ENCODE measurements at regions not wholly inside any gene's neighbourhood (a gene's known extent, or its start where the extent isn't known, plus 50 kb on each side); places are given as distances from the start of the nearest gene placed in this dataset.
A peak's percentile ranks its signal among the peaks of the same experiment; 100 is the strongest.

GRCh38 chr10:130416334-130417150 is 280.4 kb downstream of the GLRX3 start:
- Histone ChIP-seq H2BK12ac (ENCODE audit: insufficient read length, low read depth, low read length) (no peak overlapping the region), H4K8ac (replicated peaks; ENCODE audit: insufficient read length, low read depth, low read length) (no peak overlapping the region), H3T11ph (ENCODE audit: low read length) (no peak overlapping the region), H3K79me1 (ENCODE audit: insufficient read depth, low read depth, low read length, poor library complexity, severe bottlenecking) (no peaks in the 10 kb centered on the region), H2AK5ac (ENCODE audit: insufficient read length, low read length) (no peak overlapping the region), H3K79me2 (ENCODE audit: insufficient read depth, low read length) (no peaks in the 10 kb centered on the region), H2BK120ac (ENCODE audit: low read depth, low read length, poor library complexity, severe bottlenecking) (no peak overlapping the region), H2BK20ac (ENCODE audit: low read depth, low read length, poor library complexity, severe bottlenecking) (no peak overlapping the region), H3K27ac (ENCODE audit: insufficient read length, low read depth, low read length) (no peak overlapping the region), H2BK15ac (ENCODE audit: low read depth, low read length) (no peak overlapping the region), H3K4me2 (ENCODE audit: insufficient read depth, insufficient read length, low read length) (no peak overlapping the region), H3K23ac (ENCODE audit: insufficient read length, low read depth, low read length) (no peak overlapping the region), H3K23me2 (ENCODE audit: insufficient read length, low read depth, low read length, poor library complexity, severe bottlenecking) (no peaks in the 10 kb centered on the region), H3K14ac (ENCODE audit: insufficient read depth, low read length) (no peak overlapping the region), H4K20me1 (ENCODE audit: control insufficient read depth, insufficient read depth, insufficient read length) (no peaks in the 10 kb centered on the region), H2AFZ (ENCODE audit: low read length) (no peak overlapping the region), H3K27me3 (ENCODE audit: insufficient read depth, low read length) (no peaks in the 10 kb centered on the region), H3K9me3 (ENCODE audit: control insufficient read depth, low read depth, low read length) (no peaks in the 10 kb centered on the region), H3K18ac (ENCODE audit: insufficient read length, low read depth, low read length) (peak overlapping the region; percentile 14), H3K9ac (ENCODE audit: extremely low read depth, insufficient read length, low read length) (no peak overlapping the region), H4K91ac (ENCODE audit: insufficient read length, low read depth, low read length) (no peak overlapping the region), H3K56ac (ENCODE audit: insufficient read length, low read depth, low read length) (no peak overlapping the region), H4K5ac (ENCODE audit: insufficient read length, low read depth, low read length) (no peak overlapping the region), H3K4me1 (ENCODE audit: insufficient read depth, low read length) (no peaks in the 10 kb centered on the region), H3K4ac (ENCODE audit: low read depth, low read length) (no peak overlapping the region), H2BK5ac (ENCODE audit: insufficient read length, low read length) (no peak overlapping the region)
- Mint-ChIP-seq H3K4me3 (no peak overlapping the region; a peak in 1 of 5 replicates), H3K36me3 (ENCODE audit: insufficient read depth in 1 of 3, low read depth in 3 of 3) (peaks cover 0 to 9% (median 1%) of the 10 kb centered on the region in 3 experiments; a peak in 3 of 7 replicates), H3K9me3 (peaks cover 5 to 14% of the 10 kb centered on the region in 2 experiments; a peak in 4 of 5 replicates), H3K27me3 (ENCODE audit: low read depth) (peaks cover 13% of the 10 kb centered on the region), H3K4me1 (peaks cover 10 to 12% of the 10 kb centered on the region in 2 experiments), H3K27ac (peak overlapping the region in 1 of 3 experiments; percentile 11; a peak in 1 of 7 replicates)
- no CpG with 5 or more reads among the region's 9 CpGs for WGBS (ENCODE audit: extremely low coverage, insufficient read length, low lambda C conversion rate)
- no peak for DNase-seq
- no peak for TF ChIP-seq CTCF (conservative IDR thresholded peaks at IDR 0.05)

Measured in H9 (cell line).